GM19463 (cell line): ENCODE measurements at regions not wholly inside any gene's neighbourhood (a gene's known extent, or its start where the extent isn't known, plus 50 kb on each side); places are given as distances from the start of the nearest gene placed in this dataset.

Experiments
- ATAC-seq: cut with Tn5 transposase; IDR thresholded peaks from one replicate; pipeline ENCODE4 v1.9.1; 2021; ENCODE audit warnings: mild to moderate bottlenecking, moderate library complexity; ENCODE audit not compliant: unreplicated experiment

- ATAC-seq, result no peak
Observed at GRCh38 chr4:146998157-146998556, 52.5 kb upstream of the TTC29 start.

- no peak for ATAC-seq
Observed at GRCh38 chr4:147003956-147004809, 58.5 kb upstream of the TTC29 start.

- no peak for ATAC-seq
Observed at GRCh38 chr4:147006229-147006628, 60.6 kb upstream of the TTC29 start.

- no peak for ATAC-seq
Observed at GRCh38 chr4:147009875-147010274, 64.2 kb upstream of the TTC29 start.

GRCh38 chr4:147011411-147011810 lies 65.7 kb upstream of the TTC29 start:
- no peak for ATAC-seq

- no peak for ATAC-seq
Observed at GRCh38 chr4:147012059-147012707, 66.5 kb upstream of the TTC29 start.

GRCh38 chr4:147014946-147015345 lies 69.3 kb upstream of the TTC29 start:
- ATAC-seq, result no peak

- ATAC-seq, result no peak
Observed at GRCh38 chr4:147015491-147015890, 69.8 kb upstream of the TTC29 start.

GRCh38 chr4:147017081-147017480 lies 71.4 kb upstream of the TTC29 start:
- ATAC-seq, result no peak

- ATAC-seq, result peak; percentile 88
Observed at GRCh38 chr4:147019091-147019490, 73.4 kb upstream of the TTC29 start.

- no peak for ATAC-seq
Observed at GRCh38 chr4:147020456-147020855, 74.8 kb upstream of the TTC29 start.

GRCh38 chr4:147025042-147025441 lies 79.4 kb upstream of the TTC29 start:
- no peak for ATAC-seq

GRCh38 chr4:147029296-147029695 lies 83.6 kb upstream of the TTC29 start:
- no peak for ATAC-seq

GRCh38 chr4:147034372-147034771 lies 88.7 kb upstream of the TTC29 start:
- no peak for ATAC-seq

- ATAC-seq, result no peak
Observed at GRCh38 chr4:147037069-147037468, 91.4 kb upstream of the TTC29 start.

- ATAC-seq, result no peak
Observed at GRCh38 chr4:147039976-147040575, 94.4 kb upstream of the TTC29 start.

GRCh38 chr4:147040874-147041273 lies 95.2 kb upstream of the TTC29 start:
- ATAC-seq, result no peak

- ATAC-seq, result no peak
Observed at GRCh38 chr4:147041376-147041775, 95.7 kb upstream of the TTC29 start.

GRCh38 chr4:147042046-147042445 lies 96.4 kb upstream of the TTC29 start:
- ATAC-seq, result no peak

- no peak for ATAC-seq
Observed at GRCh38 chr4:147044241-147044640, 98.6 kb upstream of the TTC29 start.

- ATAC-seq, result no peak
Observed at GRCh38 chr4:147049946-147050345, 104.3 kb upstream of the TTC29 start.

GRCh38 chr4:147050356-147050765 lies 104.7 kb upstream of the TTC29 start:
- no peak for ATAC-seq
